ENCODE measurements at regions not wholly inside any gene's neighbourhood (a gene's known extent, or its start where the extent isn't known, plus 50 kb on each side); places are given as distances from the start of the nearest gene placed in this dataset.
"Not testable (repeated sequence)": the region's sequence is repeated elsewhere in the genome, so short reads cannot be mapped to it uniquely, and the experiment has no call there.

- H3K27ac ChIP-seq (ENCODE audit: low read depth in 2 of 2, low read length in 2 of 2): no peak overlapping the region
- H3K9me3 ChIP-seq (ENCODE audit: control insufficient read depth in 2 of 2, low read length in 2 of 2): no peaks in the 10 kb centered on the region
- no peaks in the 10 kb centered on the region for H3K36me3 ChIP-seq (ENCODE audit: control insufficient read depth in 2 of 2, insufficient read depth in 2 of 2, low read length in 2 of 2)
- no peaks in the 10 kb centered on the region for H3K4me1 ChIP-seq (ENCODE audit: control insufficient read depth in 2 of 2, insufficient read depth in 2 of 2, low read length in 2 of 2)
- H3K4me3 ChIP-seq (ENCODE audit: low read length in 2 of 2): no peak overlapping the region
- H3K9ac ChIP-seq (ENCODE audit: low read depth in 1 of 2, low read length in 2 of 2): no peak overlapping the region
- H3K27me3 ChIP-seq (ENCODE audit: control insufficient read depth in 2 of 2, insufficient read depth in 2 of 2, low read length in 2 of 2): no peaks in the 10 kb centered on the region
Measured at GRCh38 chr9:78688796-78689195, 391.9 kb downstream of the PSAT1 start.

GRCh38 chr9:78691542-78691941 is 394.6 kb downstream of the PSAT1 start:
- H3K27ac ChIP-seq (ENCODE audit: low read depth in 2 of 2, low read length in 2 of 2): no peak overlapping the region
- H3K4me1 ChIP-seq (ENCODE audit: control insufficient read depth in 2 of 2, insufficient read depth in 2 of 2, low read length in 2 of 2): no peaks in the 10 kb centered on the region
- H3K9me3 ChIP-seq (ENCODE audit: control insufficient read depth in 2 of 2, low read length in 2 of 2): no peaks in the 10 kb centered on the region
- H3K9ac ChIP-seq (ENCODE audit: low read depth in 1 of 2, low read length in 2 of 2): no peak overlapping the region
- no peaks in the 10 kb centered on the region for H3K36me3 ChIP-seq (ENCODE audit: control insufficient read depth in 2 of 2, insufficient read depth in 2 of 2, low read length in 2 of 2)
- H3K4me3 ChIP-seq (ENCODE audit: low read length in 2 of 2): no peak overlapping the region
- no peaks in the 10 kb centered on the region for H3K27me3 ChIP-seq (ENCODE audit: control insufficient read depth in 2 of 2, insufficient read depth in 2 of 2, low read length in 2 of 2)

DNA sequence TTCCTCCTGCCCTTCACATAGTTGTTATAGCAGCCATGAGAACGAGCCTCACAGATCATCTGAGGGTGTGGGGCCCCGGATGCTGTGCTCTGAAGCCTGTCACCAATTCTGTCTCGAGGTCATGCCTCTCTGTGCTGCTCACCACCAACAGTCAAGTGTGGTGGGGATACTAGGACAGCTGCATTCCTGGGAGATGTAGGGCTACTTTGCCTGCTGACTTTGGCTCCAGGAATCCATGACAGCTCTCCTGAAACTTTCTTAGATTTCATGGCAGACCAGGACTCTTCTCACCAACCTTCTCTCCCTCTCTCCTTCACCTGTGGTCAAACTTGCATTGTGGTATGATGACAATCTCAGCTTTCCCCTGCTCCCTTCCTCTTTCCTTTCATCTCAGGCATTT is 395.9 kb downstream of the PSAT1 start:
- Histone ChIP-seq H3K36me3 (ENCODE audit: control insufficient read depth in 2 of 2, insufficient read depth in 2 of 2, low read length in 2 of 2) (no peaks in the 10 kb centered on the region), H3K27me3 (ENCODE audit: control insufficient read depth in 2 of 2, insufficient read depth in 2 of 2, low read length in 2 of 2) (no peaks in the 10 kb centered on the region), H3K27ac (ENCODE audit: low read depth in 2 of 2, low read length in 2 of 2) (no peak overlapping the region), H3K4me1 (ENCODE audit: control insufficient read depth in 2 of 2, insufficient read depth in 2 of 2, low read length in 2 of 2) (no peaks in the 10 kb centered on the region), H3K9me3 (ENCODE audit: control insufficient read depth in 2 of 2, low read length in 2 of 2) (no peaks in the 10 kb centered on the region), H3K4me3 (ENCODE audit: low read length in 2 of 2) (no peak overlapping the region), H3K9ac (ENCODE audit: low read depth in 1 of 2, low read length in 2 of 2) (no peak overlapping the region)

DNA sequence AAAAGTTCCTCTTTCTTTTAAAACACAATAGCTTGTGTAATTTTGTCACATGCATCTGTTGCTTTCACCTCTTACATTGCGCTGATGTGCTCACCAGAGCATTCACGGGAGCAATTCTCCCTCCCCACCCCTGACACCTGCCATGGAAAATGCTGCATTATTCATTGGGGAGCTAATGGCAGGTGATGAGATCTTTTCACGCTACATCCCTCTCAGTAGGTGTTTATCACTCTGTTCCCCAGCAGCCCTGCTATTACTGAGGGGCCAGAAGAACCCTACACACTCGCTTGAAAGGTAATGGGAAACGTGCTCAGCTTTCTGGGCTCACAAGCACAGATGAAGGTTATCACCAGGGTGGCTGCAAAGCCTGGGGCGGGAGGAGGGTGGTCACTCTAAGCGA is 398.0 kb downstream of the PSAT1 start:
- no peak overlapping the region for H3K9ac ChIP-seq (ENCODE audit: low read depth in 1 of 2, low read length in 2 of 2)

GRCh38 chr9:78695519-78695918 is 398.6 kb downstream of the PSAT1 start:
- no peak overlapping the region for H3K27ac ChIP-seq (ENCODE audit: low read depth in 2 of 2, low read length in 2 of 2)

More for the DNA sequence above, 398.0 kb downstream of the PSAT1 start:
- Histone ChIP-seq H3K27ac (ENCODE audit: low read depth in 2 of 2, low read length in 2 of 2) (no peak overlapping the region), H3K4me3 (ENCODE audit: low read length in 2 of 2) (no peak overlapping the region), H3K36me3 (ENCODE audit: control insufficient read depth in 2 of 2, insufficient read depth in 2 of 2, low read length in 2 of 2) (no peaks in the 10 kb centered on the region), H3K27me3 (ENCODE audit: control insufficient read depth in 2 of 2, insufficient read depth in 2 of 2, low read length in 2 of 2) (no peaks in the 10 kb centered on the region), H3K4me1 (ENCODE audit: control insufficient read depth in 2 of 2, insufficient read depth in 2 of 2, low read length in 2 of 2) (no peaks in the 10 kb centered on the region), H3K9me3 (ENCODE audit: control insufficient read depth in 2 of 2, low read length in 2 of 2) (no peaks in the 10 kb centered on the region)

GRCh38 chr9:78697618-78698017 is 400.7 kb downstream of the PSAT1 start:
- no peaks in the 10 kb centered on the region for H3K27me3 ChIP-seq (ENCODE audit: control insufficient read depth in 2 of 2, insufficient read depth in 2 of 2, low read length in 2 of 2)
- no peak overlapping the region for H3K4me3 ChIP-seq (ENCODE audit: low read length in 2 of 2)
- no peaks in the 10 kb centered on the region for H3K36me3 ChIP-seq (ENCODE audit: control insufficient read depth in 2 of 2, insufficient read depth in 2 of 2, low read length in 2 of 2)
- no peak overlapping the region for H3K27ac ChIP-seq (ENCODE audit: low read depth in 2 of 2, low read length in 2 of 2)
- H3K4me1 ChIP-seq (ENCODE audit: control insufficient read depth in 2 of 2, insufficient read depth in 2 of 2, low read length in 2 of 2): no peaks in the 10 kb centered on the region
- no peak overlapping the region for H3K9ac ChIP-seq (ENCODE audit: low read depth in 1 of 2, low read length in 2 of 2)
- peaks cover 0 to 3% of the 10 kb centered on the region in 2 donors for H3K9me3 ChIP-seq (ENCODE audit: control insufficient read depth in 2 of 2, low read length in 2 of 2)

More at GRCh38 chr9:78695519-78695918, 398.6 kb downstream of the PSAT1 start:
- Histone ChIP-seq H3K9ac (ENCODE audit: low read depth in 1 of 2, low read length in 2 of 2) (no peak overlapping the region), H3K36me3 (ENCODE audit: control insufficient read depth in 2 of 2, insufficient read depth in 2 of 2, low read length in 2 of 2) (no peaks in the 10 kb centered on the region), H3K27me3 (ENCODE audit: control insufficient read depth in 2 of 2, insufficient read depth in 2 of 2, low read length in 2 of 2) (no peaks in the 10 kb centered on the region), H3K4me1 (ENCODE audit: control insufficient read depth in 2 of 2, insufficient read depth in 2 of 2, low read length in 2 of 2) (no peaks in the 10 kb centered on the region), H3K4me3 (ENCODE audit: low read length in 2 of 2) (no peak overlapping the region), H3K9me3 (ENCODE audit: control insufficient read depth in 2 of 2, low read length in 2 of 2) (no peaks in the 10 kb centered on the region)

- Histone ChIP-seq H3K36me3 (ENCODE audit: control insufficient read depth in 2 of 2, insufficient read depth in 2 of 2, low read length in 2 of 2) (no peaks in the 10 kb centered on the region), H3K4me1 (ENCODE audit: control insufficient read depth in 2 of 2, insufficient read depth in 2 of 2, low read length in 2 of 2) (no peaks in the 10 kb centered on the region), H3K27me3 (ENCODE audit: control insufficient read depth in 2 of 2, insufficient read depth in 2 of 2, low read length in 2 of 2) (no peaks in the 10 kb centered on the region), H3K27ac (ENCODE audit: low read depth in 2 of 2, low read length in 2 of 2) (no peak overlapping the region), H3K9ac (ENCODE audit: low read depth in 1 of 2, low read length in 2 of 2) (no peak overlapping the region), H3K9me3 (ENCODE audit: control insufficient read depth in 2 of 2, low read length in 2 of 2) (peaks cover 0 to 3% of the 10 kb centered on the region in 2 donors), H3K4me3 (ENCODE audit: low read length in 2 of 2) (no peak overlapping the region)
Measured at GRCh38 chr9:78698371-78698770, 401.4 kb downstream of the PSAT1 start.

- not testable (repeated sequence) for H3K27me3 ChIP-seq (ENCODE audit: control insufficient read depth in 2 of 2, insufficient read depth in 2 of 2, low read length in 2 of 2); H3K27ac ChIP-seq (ENCODE audit: low read depth in 2 of 2, low read length in 2 of 2); H3K4me1 ChIP-seq (ENCODE audit: control insufficient read depth in 2 of 2, insufficient read depth in 2 of 2, low read length in 2 of 2); H3K4me3 ChIP-seq (ENCODE audit: low read length in 2 of 2); H3K9ac ChIP-seq (ENCODE audit: low read depth in 1 of 2, low read length in 2 of 2); H3K9me3 ChIP-seq (ENCODE audit: control insufficient read depth in 2 of 2, low read length in 2 of 2); H3K36me3 ChIP-seq (ENCODE audit: control insufficient read depth in 2 of 2, insufficient read depth in 2 of 2, low read length in 2 of 2)
Measured at GRCh38 chr9:78699217-78699616, 402.3 kb downstream of the PSAT1 start.

- not testable (repeated sequence) for H3K9me3 ChIP-seq (ENCODE audit: control insufficient read depth in 2 of 2, low read length in 2 of 2); H3K27me3 ChIP-seq (ENCODE audit: control insufficient read depth in 2 of 2, insufficient read depth in 2 of 2, low read length in 2 of 2); H3K9ac ChIP-seq (ENCODE audit: low read depth in 1 of 2, low read length in 2 of 2); H3K4me3 ChIP-seq (ENCODE audit: low read length in 2 of 2); H3K36me3 ChIP-seq (ENCODE audit: control insufficient read depth in 2 of 2, insufficient read depth in 2 of 2, low read length in 2 of 2); H3K27ac ChIP-seq (ENCODE audit: low read depth in 2 of 2, low read length in 2 of 2); H3K4me1 ChIP-seq (ENCODE audit: control insufficient read depth in 2 of 2, insufficient read depth in 2 of 2, low read length in 2 of 2)
Measured at GRCh38 chr9:78704153-78704552, 407.2 kb downstream of the PSAT1 start.

- no peaks in the 10 kb centered on the region for H3K36me3 ChIP-seq (ENCODE audit: control insufficient read depth in 2 of 2, insufficient read depth in 2 of 2, low read length in 2 of 2)
- H3K9me3 ChIP-seq (ENCODE audit: control insufficient read depth in 2 of 2, low read length in 2 of 2): no peaks in the 10 kb centered on the region
- H3K4me3 ChIP-seq (ENCODE audit: low read length in 2 of 2): no peak overlapping the region
- H3K4me1 ChIP-seq (ENCODE audit: control insufficient read depth in 2 of 2, insufficient read depth in 2 of 2, low read length in 2 of 2): no peaks in the 10 kb centered on the region
- no peak overlapping the region for H3K27ac ChIP-seq (ENCODE audit: low read depth in 2 of 2, low read length in 2 of 2)
- no peak overlapping the region for H3K9ac ChIP-seq (ENCODE audit: low read depth in 1 of 2, low read length in 2 of 2)
- H3K27me3 ChIP-seq (ENCODE audit: control insufficient read depth in 2 of 2, insufficient read depth in 2 of 2, low read length in 2 of 2): no peaks in the 10 kb centered on the region
Measured at GRCh38 chr9:78707080-78707479, 410.2 kb downstream of the PSAT1 start.

DNA sequence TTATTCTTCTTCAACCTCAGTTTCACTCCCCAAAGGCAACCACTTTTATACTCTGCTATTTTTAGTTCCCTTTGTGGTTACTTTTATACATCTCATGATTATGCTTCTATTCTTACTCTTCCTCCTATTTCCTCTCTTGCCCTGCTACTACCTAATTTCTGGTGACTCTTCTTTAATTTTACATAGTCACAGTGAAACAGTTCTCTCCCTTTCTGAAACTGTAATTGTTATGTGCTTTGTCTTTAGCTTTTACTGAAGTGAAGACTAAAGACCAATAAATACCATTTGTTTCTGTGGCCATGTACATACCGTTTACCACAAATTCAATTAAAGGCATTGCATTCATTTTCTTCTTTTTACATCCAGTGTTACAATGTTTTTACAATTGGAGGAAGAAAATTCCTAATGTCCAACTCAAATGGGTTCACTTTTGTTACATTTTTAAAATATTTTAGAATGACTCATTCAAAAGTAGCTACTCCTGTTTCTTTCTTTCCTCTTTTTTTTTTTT is 410.6 kb downstream of the PSAT1 start:
- H3K27me3 ChIP-seq (ENCODE audit: control insufficient read depth in 2 of 2, insufficient read depth in 2 of 2, low read length in 2 of 2): no peaks in the 10 kb centered on the region
- no peak overlapping the region for H3K4me3 ChIP-seq (ENCODE audit: low read length in 2 of 2)
- no peaks in the 10 kb centered on the region for H3K36me3 ChIP-seq (ENCODE audit: control insufficient read depth in 2 of 2, insufficient read depth in 2 of 2, low read length in 2 of 2)
- no peak overlapping the region for H3K9ac ChIP-seq (ENCODE audit: low read depth in 1 of 2, low read length in 2 of 2)
- H3K9me3 ChIP-seq (ENCODE audit: control insufficient read depth in 2 of 2, low read length in 2 of 2): no peaks in the 10 kb centered on the region
- H3K4me1 ChIP-seq (ENCODE audit: control insufficient read depth in 2 of 2, insufficient read depth in 2 of 2, low read length in 2 of 2): no peaks in the 10 kb centered on the region
- no peak overlapping the region for H3K27ac ChIP-seq (ENCODE audit: low read depth in 2 of 2, low read length in 2 of 2)

All from mucosa of rectum (tissue), 2 donors.